ENCODE measurements at regions not wholly inside any gene's neighbourhood (a gene's known extent, or its start where the extent isn't known, plus 50 kb on each side); places are given as distances from the start of the nearest gene placed in this dataset.
A peak's percentile ranks its signal among the peaks of the same experiment; 100 is the strongest.

- TF ChIP-seq, protein P1, sequence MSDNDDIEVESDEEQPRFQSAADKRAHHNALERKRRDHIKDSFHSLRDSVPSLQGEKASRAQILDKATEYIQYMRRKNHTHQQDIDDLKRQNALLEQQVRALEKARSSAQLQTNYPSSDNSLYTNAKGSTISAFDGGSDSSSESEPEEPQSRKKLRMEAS (IDR thresholded peaks at IDR 0.05): no peak
- no peak for TF ChIP-seq TCF12 (IDR thresholded peaks at IDR 0.05; ENCODE audit: low read depth, low read length)
- TF ChIP-seq CBX8 (IDR thresholded peaks at IDR 0.05; ENCODE audit: borderline replicate concordance, low read depth, low read length): no peak
- no peak overlapping the region for H3K4me2 ChIP-seq (ENCODE audit: insufficient read depth in 1 of 2, low read depth in 2 of 2, low read length in 2 of 2)
- no peak overlapping the region for H3K27ac ChIP-seq (ENCODE audit: low read depth, low read length)
- no peak for DNase-seq (ENCODE audit: low read depth in 1 of 2, low spot score in 2 of 2)
- no peak overlapping the region for H3K14ac ChIP-seq (ENCODE audit: insufficient read length)
- no peak for FAIRE-seq
- WGBS, 2 experiments (ENCODE audit: extremely low coverage in 1 of 2, insufficient coverage in 1 of 2, insufficient read length in 1 of 2, insufficient replicate concordance in 2 of 2, low coverage in 1 of 2, low lambda C conversion rate in 2 of 2, missing lambda C conversion rate in 1 of 2): 93% methylated on average over 6 of the region's 6 CpGs; no CpG with 5 or more reads in 1 of the 2 experiments
- ChIA-PET CTCF (ENCODE audit: partially characterized antibody) (interaction anchor here (0.7 to 5.6 kb wide), 8 partner anchors 10 to 255 kb away, joined by 3 to 107 read pairs (median 6); no protein-coding TSS in a partner anchor), POLR2A (ENCODE audit: partially characterized antibody) (no interaction called here)
- no peak overlapping the region for H2BK5ac ChIP-seq (ENCODE audit: low read depth, low read length)
- H3K56ac ChIP-seq (replicated peaks; ENCODE audit: insufficient read length, low read depth, low read length): no peak overlapping the region
- 0 out of 8 replicates have a peak, but pooled peaks cover 0 to 2% (median 1%) of the 10 kb centered on the region in 4 experiments for H3K36me3 ChIP-seq (ENCODE audit: control insufficient read depth in 2 of 4, insufficient read depth in 4 of 4, low read length in 3 of 4)
- H4K8ac ChIP-seq (ENCODE audit: extremely low read depth, insufficient read depth, low read length): no peak overlapping the region
- no peak overlapping the region for H4K91ac ChIP-seq (replicated peaks; ENCODE audit: insufficient read length, low read length)
- H3K4me1 ChIP-seq (replicated peaks in 1 of 4; ENCODE audit: control insufficient read depth in 3 of 4, insufficient read depth in 4 of 4, low read length in 3 of 4): peaks cover 0 to 3% (median 0%) of the 10 kb centered on the region in 4 experiments; a peak in 1 of 7 replicates
- H3K23ac ChIP-seq (ENCODE audit: insufficient read length): no peak overlapping the region
- no peak overlapping the region for H3K4me3 ChIP-seq (ENCODE audit: extremely low read depth in 1 of 4, insufficient read depth in 2 of 4, low read depth in 3 of 4, low read length in 4 of 4)
- no peaks in the 10 kb centered on the region for H3K79me2 ChIP-seq (ENCODE audit: control insufficient read depth in 1 of 2, insufficient read depth in 2 of 2, low read length in 2 of 2)
- peak overlapping the region; percentile 44 for H3K4ac ChIP-seq (replicated peaks; ENCODE audit: insufficient read length, low read depth, low read length)
- H2BK15ac ChIP-seq (ENCODE audit: low read length): no peak overlapping the region
- H3K9me3 ChIP-seq (ENCODE audit: insufficient read depth in 2 of 2, low read depth in 1 of 2, low read length in 1 of 2): peaks cover 11 to 14% of the 10 kb centered on the region in 2 experiments
- H2BK20ac ChIP-seq (ENCODE audit: low read length): no peak overlapping the region
- no peak overlapping the region; the same call in 1 of the 2 replicates for H2BK12ac ChIP-seq (ENCODE audit: low read depth, low read length)
- H2AK5ac ChIP-seq (ENCODE audit: low read depth, low read length): no peak overlapping the region
- no peak overlapping the region for H3K18ac ChIP-seq (ENCODE audit: extremely low read depth, low read length)
- no peak overlapping the region for H3K9ac ChIP-seq (replicated peaks in 1 of 4; ENCODE audit: extremely low read depth in 1 of 4, low read depth in 3 of 4, low read length in 3 of 4)
- H3K27me3 ChIP-seq (replicated peaks in 1 of 4; ENCODE audit: control insufficient read depth in 3 of 4, extremely low read depth in 1 of 4, insufficient read depth in 3 of 4, low read length in 3 of 4): no peaks in the 10 kb centered on the region
- no peaks in the 10 kb centered on the region for H4K20me1 ChIP-seq (replicated peaks in 1 of 2; ENCODE audit: control insufficient read depth in 1 of 2, insufficient read depth in 2 of 2, low read length in 2 of 2)
- no peaks in the 10 kb centered on the region for H3K23me2 ChIP-seq (ENCODE audit: low read depth, low read length)
- no peaks in the 10 kb centered on the region for H3K79me1 ChIP-seq (ENCODE audit: low read depth, low read length)
- no peak overlapping the region; the same call in 1 of the 2 replicates for H2AFZ ChIP-seq (ENCODE audit: low read length)
- no peak overlapping the region for H4K5ac ChIP-seq (ENCODE audit: insufficient read length, low read depth, low read length)
- no peak overlapping the region for H2BK120ac ChIP-seq (replicated peaks; ENCODE audit: low read depth, low read length)
Observed at GRCh38 chr18:54672846-54673475, 81.9 kb downstream of the DYNAP start.

Measured in H1 (cell line).